NB4 (cell line): ENCODE measurements at regions not wholly inside any gene's neighbourhood (a gene's known extent, or its start where the extent isn't known, plus 50 kb on each side); places are given as distances from the start of the nearest gene placed in this dataset.

ENCODE experiments used
- CTCF ChIP-seq: IDR thresholded peaks from one replicate; pipeline ENCODE4 v1.5.1; 2012; ENCODE audit warnings: low read depth, low read length
- MAX ChIP-seq: IDR thresholded peaks from 2 replicates; pipeline ENCODE4 v1.6.1; 2011; ENCODE audit warnings: low read depth, low read length
- MYC ChIP-seq: IDR thresholded peaks from 2 replicates; pipeline ENCODE4 v1.6.1; 2011; ENCODE audit warnings: low read depth, low read length
- POLR2A ChIP-seq: IDR thresholded peaks from 2 replicates; pipeline ENCODE4 v1.6.1; 2011; ENCODE audit warnings: mild to moderate bottlenecking; ENCODE audit not compliant: insufficient read length; ENCODE audit errors: extremely low read depth

DNA sequence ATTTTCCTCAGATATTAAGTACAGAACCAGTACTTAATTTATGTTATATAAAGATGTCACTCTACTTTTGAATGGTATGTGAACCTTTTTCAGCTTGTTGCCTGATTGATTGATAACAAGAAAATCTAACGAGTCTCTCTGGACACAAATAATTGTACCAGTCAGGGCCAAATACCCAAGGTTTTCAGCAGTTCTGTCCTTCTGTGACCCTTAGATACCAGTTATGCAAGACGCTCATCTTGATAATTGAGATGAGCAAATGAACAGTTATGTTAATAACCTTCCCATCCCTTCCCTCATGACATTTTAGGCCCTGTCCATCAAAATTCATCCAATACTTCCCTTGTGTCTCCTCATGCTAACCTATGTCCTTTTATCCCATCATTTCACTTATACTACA is 185.9 kb upstream of the G2E3 start:
- no peak for TF ChIP-seq CTCF
- TF ChIP-seq POLR2A, result no peak
- TF ChIP-seq MAX, result no peak
- TF ChIP-seq MYC, result no peak
